ENCODE measurements at regions not wholly inside any gene's neighbourhood (a gene's known extent, or its start where the extent isn't known, plus 50 kb on each side); places are given as distances from the start of the nearest gene placed in this dataset.
A peak's percentile ranks its signal among the peaks of the same experiment; 100 is the strongest.
"Not testable (repeated sequence)": the region's sequence is repeated elsewhere in the genome, so short reads cannot be mapped to it uniquely, and the experiment has no call there.

- in situ Hi-C loops (cut with MboI; ENCODE audit: low pct_unique_long_range_greater_than_20kb in 2 of 9, low sequenced_read_pairs in 9 of 9, unreplicated experiment in 9 of 9), result no loop called here
- Histone ChIP-seq H3K4me3 (no peak overlapping the region), H3K27ac (no peak overlapping the region), H3K4me1 (replicated peaks in 1 of 2) (no peaks in the 10 kb centered on the region)
- ATAC-seq (replicated peaks in 6 of 8), result no peak
- WGBS, 10 experiments, result 60 to 100% (median 92%) methylated on average over 1 to 18 of the region's 19 CpGs; no CpG with 5 or more reads in 1 of the 10 experiments
Measured at GRCh38 chr6:27599859-27600532, 127.1 kb upstream of the ZNF184 start.

GRCh38 chr6:27597031-27597567 lies 124.2 kb upstream of the ZNF184 start:
- 14 to 90% (median 58%) methylated on average over 1 to 7 of the region's 13 CpGs for WGBS, 10 experiments
- H3K27ac ChIP-seq; H3K4me3 ChIP-seq; H3K4me1 ChIP-seq (replicated peaks in 1 of 2); ATAC-seq (replicated peaks in 6 of 8); in situ Hi-C loops (cut with MboI; ENCODE audit: low pct_unique_long_range_greater_than_20kb in 2 of 9, low sequenced_read_pairs in 9 of 9, unreplicated experiment in 9 of 9): not testable (repeated sequence)

GRCh38 chr6:27593861-27594260 lies 121.0 kb upstream of the ZNF184 start:
- no peak overlapping the region for H3K27ac ChIP-seq
- H3K4me3 ChIP-seq, result peak overlapping the region in 1 of 5 donors; percentile 37
- in situ Hi-C loops (cut with MboI; ENCODE audit: low pct_unique_long_range_greater_than_20kb in 2 of 9, low sequenced_read_pairs in 9 of 9, unreplicated experiment in 9 of 9), result no loop called here
- 0 to 50% (median 7%) methylated on average over 1 to 5 of the region's 5 CpGs; no CpG with 5 or more reads in 4 of the 10 experiments for WGBS, 10 experiments
- no peaks in the 10 kb centered on the region for H3K4me1 ChIP-seq (replicated peaks in 1 of 2)
- ATAC-seq (replicated peaks in 6 of 8), result no peak

- Histone ChIP-seq H3K4me1 (replicated peaks in 1 of 2) (no peaks in the 10 kb centered on the region), H3K4me3 (peak overlapping the region; percentile 29 to 38 (median 35)), H3K27ac (no peak overlapping the region)
- in situ Hi-C loops (cut with MboI; ENCODE audit: low pct_unique_long_range_greater_than_20kb in 2 of 9, low sequenced_read_pairs in 9 of 9, unreplicated experiment in 9 of 9), result no loop called here
- 0 to 37% (median 8%) methylated on average over 2 to 15 of the region's 19 CpGs; no CpG with 5 or more reads in 1 of the 10 experiments for WGBS, 10 experiments
- peak in 3 of 8 experiments; percentile 2 to 32 (median 16) for ATAC-seq (replicated peaks in 6 of 8)
Measured at GRCh38 chr6:27593200-27593818, 120.4 kb upstream of the ZNF184 start.

- peak overlapping the region; percentile 29 to 38 (median 35) for H3K4me3 ChIP-seq
- peak; percentile 77 to 98 (median 96) for ATAC-seq (replicated peaks in 6 of 8)
- in situ Hi-C loops (cut with MboI; ENCODE audit: low pct_unique_long_range_greater_than_20kb in 2 of 9, low sequenced_read_pairs in 9 of 9, unreplicated experiment in 9 of 9), result no loop called here
- H3K4me1 ChIP-seq (replicated peaks in 1 of 2), result no peaks in the 10 kb centered on the region
- H3K27ac ChIP-seq, result no peak overlapping the region
- 1 to 9% (median 3%) methylated on average over 6 to 22 of the region's 22 CpGs for WGBS, 10 experiments
Measured at GRCh38 chr6:27592481-27593199, 119.7 kb upstream of the ZNF184 start.

GRCh38 chr6:27591699-27592480 lies 119.0 kb upstream of the ZNF184 start:
- ATAC-seq (replicated peaks in 6 of 8), result peak in 7 of 8 experiments; percentile 23 to 56 (median 40)
- H3K4me3 ChIP-seq, result peak overlapping the region; percentile 29 to 38 (median 35)
- H3K4me1 ChIP-seq (replicated peaks in 1 of 2), result no peaks in the 10 kb centered on the region
- in situ Hi-C loops (cut with MboI; ENCODE audit: low pct_unique_long_range_greater_than_20kb in 2 of 9, low sequenced_read_pairs in 9 of 9, unreplicated experiment in 9 of 9), result no loop called here
- WGBS, 10 experiments, result 0 to 12% (median 6%) methylated on average over 3 to 20 of the region's 22 CpGs
- H3K27ac ChIP-seq, result no peak overlapping the region

- in situ Hi-C loops (cut with MboI; ENCODE audit: low pct_unique_long_range_greater_than_20kb in 2 of 9, low sequenced_read_pairs in 9 of 9, unreplicated experiment in 9 of 9); H3K4me3 ChIP-seq; ATAC-seq (replicated peaks in 6 of 8); H3K27ac ChIP-seq; H3K4me1 ChIP-seq (replicated peaks in 1 of 2): not testable (repeated sequence)
- WGBS, 10 experiments, result 29 to 100% (median 77%) methylated on average over 2 to 11 of the region's 11 CpGs
Measured at GRCh38 chr6:27585316-27585715, 112.4 kb upstream of the ZNF184 start.

GRCh38 chr6:27584326-27584725 lies 111.4 kb upstream of the ZNF184 start:
- in situ Hi-C loops (cut with MboI; ENCODE audit: low pct_unique_long_range_greater_than_20kb in 2 of 9, low sequenced_read_pairs in 9 of 9, unreplicated experiment in 9 of 9), result no loop called here
- ATAC-seq (replicated peaks in 6 of 8), result no peak
- no peak overlapping the region for H3K4me3 ChIP-seq
- no peak overlapping the region for H3K27ac ChIP-seq
- WGBS, 10 experiments, result 52 to 95% (median 74%) methylated on average over 1 to 4 of the region's 4 CpGs
- no peaks in the 10 kb centered on the region for H3K4me1 ChIP-seq (replicated peaks in 1 of 2)

- H3K27ac ChIP-seq, result no peak overlapping the region
- H3K4me3 ChIP-seq, result peak overlapping the region in 1 of 5 donors; percentile 11
- 4 to 60% (median 15%) methylated on average over 1 to 28 of the region's 32 CpGs for WGBS, 10 experiments
- ATAC-seq (replicated peaks in 6 of 8), result peak in 5 of 8 experiments; percentile 38 to 98 (median 75)
- no peaks in the 10 kb centered on the region for H3K4me1 ChIP-seq (replicated peaks in 1 of 2)
- in situ Hi-C loops (cut with MboI; ENCODE audit: low pct_unique_long_range_greater_than_20kb in 2 of 9, low sequenced_read_pairs in 9 of 9, unreplicated experiment in 9 of 9), result no loop called here
Measured at GRCh38 chr6:27582928-27583725, 110.2 kb upstream of the ZNF184 start.

GRCh38 chr6:27579973-27580372 lies 107.1 kb upstream of the ZNF184 start:
- whole genome bisulfite sequencing, 10 experiments, result 0 to 100% (median 100%) methylated on average over 1 to 2 of the region's 2 CpGs; no CpG with 5 or more reads in 6 of the 10 experiments
- in situ Hi-C loops (cut with MboI; ENCODE audit: low pct_unique_long_range_greater_than_20kb in 2 of 9, low sequenced_read_pairs in 9 of 9, unreplicated experiment in 9 of 9), result no loop called here
- H3K4me3 ChIP-seq, result no peak overlapping the region
- ATAC-seq (replicated peaks in 6 of 8), result no peak
- no peak overlapping the region for H3K27ac ChIP-seq
- no peaks in the 10 kb centered on the region for H3K4me1 ChIP-seq (replicated peaks in 1 of 2)

- H3K4me3 ChIP-seq, result no peak overlapping the region
- 0 to 100% (median 30%) methylated on average over 1 of the region's 1 CpG; no CpG with 5 or more reads in 4 of the 10 experiments for WGBS, 10 experiments
- ATAC-seq (replicated peaks in 6 of 8), result no peak
- no peak overlapping the region for H3K27ac ChIP-seq
- no peaks in the 10 kb centered on the region for H3K4me1 ChIP-seq (replicated peaks in 1 of 2)
- in situ Hi-C loops (cut with MboI; ENCODE audit: low pct_unique_long_range_greater_than_20kb in 2 of 9, low sequenced_read_pairs in 9 of 9, unreplicated experiment in 9 of 9), result no loop called here
Measured at GRCh38 chr6:27577922-27578321, 105.0 kb upstream of the ZNF184 start.

Data from motor neuron (in vitro differentiated cells).